ENCODE measurements at regions not wholly inside any gene's neighbourhood (a gene's known extent, or its start where the extent isn't known, plus 50 kb on each side); places are given as distances from the start of the nearest gene placed in this dataset.

GRCh38 chr10:108275895-108276685 is 1111.6 kb upstream of the SORCS1 start:
- peak; percentile 23 for DNase-seq

GRCh38 chr10:108260383-108260906 is 1095.9 kb upstream of the SORCS1 start:
- no peak for DNase-seq

- DNase-seq, result peak; percentile 17
Measured at GRCh38 chr10:108254089-108254488, 1089.6 kb upstream of the SORCS1 start.

- DNase-seq, result peak; percentile 8
Measured at GRCh38 chr10:108252771-108253170, 1088.3 kb upstream of the SORCS1 start.

- DNase-seq, result no peak
Measured at GRCh38 chr10:108250936-108251620, 1086.6 kb upstream of the SORCS1 start.

GRCh38 chr10:108249940-108250339 is 1085.4 kb upstream of the SORCS1 start:
- DNase-seq, result peak; percentile 25

- DNase-seq, result peak; percentile 19
Measured at GRCh38 chr10:108244443-108245228, 1080.1 kb upstream of the SORCS1 start.

- DNase-seq, result no peak
Measured at GRCh38 chr10:108241166-108241565, 1076.7 kb upstream of the SORCS1 start.

- no peak for DNase-seq
Measured at GRCh38 chr10:108238261-108238660, 1073.8 kb upstream of the SORCS1 start.

GRCh38 chr10:108230478-108231170 is 1066.1 kb upstream of the SORCS1 start:
- DNase-seq, result no peak

- DNase-seq, result no peak
Measured at GRCh38 chr10:108208732-108209131, 1044.2 kb upstream of the SORCS1 start.

- DNase-seq, result no peak
Measured at GRCh38 chr10:108208038-108208437, 1043.5 kb upstream of the SORCS1 start.

- peak; percentile 53 for DNase-seq
Measured at GRCh38 chr10:108204528-108205305, 1040.2 kb upstream of the SORCS1 start.

- DNase-seq, result no peak
Measured at GRCh38 chr10:108203905-108204527, 1039.5 kb upstream of the SORCS1 start.

- DNase-seq, result peak; percentile 72
Measured at GRCh38 chr10:108187408-108188012, 1023.0 kb upstream of the SORCS1 start.

- no peak for DNase-seq
Measured at GRCh38 chr10:108184114-108184513, 1019.6 kb upstream of the SORCS1 start.

- DNase-seq, result no peak
Measured at GRCh38 chr10:108180878-108181277, 1016.4 kb upstream of the SORCS1 start.

GRCh38 chr10:108169846-108170245 is 1005.3 kb upstream of the SORCS1 start:
- DNase-seq, result no peak

- DNase-seq, result no peak
Measured at GRCh38 chr10:108167766-108168165, 1003.3 kb upstream of the SORCS1 start.

GRCh38 chr10:108166401-108166800 is 1001.9 kb upstream of the SORCS1 start:
- DNase-seq, result no peak

- no peak for DNase-seq
Measured at GRCh38 chr10:108147346-108147745, 982.8 kb upstream of the SORCS1 start.

Measured in NCI-H69 (cell line).